CD4-positive, alpha-beta memory T cell (primary cell): ENCODE measurements at regions not wholly inside any gene's neighbourhood (a gene's known extent, or its start where the extent isn't known, plus 50 kb on each side); places are given as distances from the start of the nearest gene placed in this dataset.

Experiments
- CTCF ChIA-PET: fragments of 350-600 bp; sonication (Branson Sonifier 250); formaldehyde crosslinking; loops from one replicate; lab custom pipeline; 2021; ENCODE audit warnings: inconsistent platforms; ENCODE audit not compliant: partially characterized antibody; lab: Charles Lee
- POLR2A ChIA-PET: fragments of 350-600 bp; sonication (Branson Sonifier 250); formaldehyde crosslinking; loops from one replicate; lab custom pipeline; 2021; ENCODE audit not compliant: partially characterized antibody; lab: Charles Lee
- DNase-seq, 5 donors: peaks; one replicate each; pipeline versions ENCODE4 v3.0.0 to v3.0.0-alpha.2; 2020 to 2022; ENCODE audit warnings: mixed read lengths in 1 of 5
- H3K27ac ChIP-seq: one replicate; pipeline ENCODE4 v1.7.0; 2013; ENCODE audit warnings: low read depth, low read length
- H3K27me3 ChIP-seq: 2 replicates; pipeline ENCODE4 v1.7.0; 2013; ENCODE audit warnings: mild to moderate bottlenecking, low read length, moderate library complexity; ENCODE audit not compliant: insufficient read depth
- H3K36me3 ChIP-seq: 2 replicates; pipeline ENCODE4 v1.7.0; 2013; ENCODE audit warnings: mild to moderate bottlenecking, low read length, moderate library complexity; ENCODE audit not compliant: insufficient read depth
- H3K4me1 ChIP-seq: 2 replicates; pipeline ENCODE4 v1.7.0; 2013; ENCODE audit warnings: mild to moderate bottlenecking, low read length, moderate library complexity; ENCODE audit not compliant: insufficient read depth
- H3K4me3 ChIP-seq, 2 donors: one replicate each; pipeline ENCODE4 v1.7.0; 2013; ENCODE audit warnings: low read length in 2 of 2, mild to moderate bottlenecking in 1 of 2
- H3K9me3 ChIP-seq, 2 donors: one replicate each; pipeline ENCODE4 v1.7.0; 2013; ENCODE audit warnings: low read length in 2 of 2, control low read depth in 1 of 2; ENCODE audit not compliant: control insufficient read depth in 1 of 2
- H3K27ac Mint-ChIP-seq, 7 donors: one replicate each; pipeline ENCODE4 v1.8.0; 2020 to 2021; ENCODE audit warnings: mixed read lengths in 7 of 7, mild to moderate bottlenecking in 6 of 7, inconsistent platforms in 3 of 7, moderate library complexity in 3 of 7
- H3K27me3 Mint-ChIP-seq, 2 donors: one replicate each; pipeline ENCODE4 v1.8.0; 2020 to 2021; ENCODE audit warnings: mixed read lengths in 2 of 2
- H3K36me3 Mint-ChIP-seq, 2 donors: one replicate each; pipeline ENCODE4 v1.8.0; 2020 to 2021; ENCODE audit warnings: mixed read lengths in 2 of 2, inconsistent platforms in 1 of 2, mild to moderate bottlenecking in 1 of 2
- H3K4me1 Mint-ChIP-seq, 4 donors: one replicate each; pipeline ENCODE4 v1.8.0; 2020 to 2021; ENCODE audit warnings: mixed read lengths in 4 of 4, mild to moderate bottlenecking in 1 of 4
- H3K4me3 Mint-ChIP-seq, 8 donors: one replicate each; pipeline ENCODE4 v1.8.0; 2020 to 2021; ENCODE audit warnings: mixed read lengths in 8 of 8, mild to moderate bottlenecking in 7 of 8, moderate library complexity in 6 of 8, inconsistent platforms in 3 of 8
- H3K9me3 Mint-ChIP-seq, 8 donors: one replicate each; pipeline ENCODE4 v1.8.0; 2020 to 2021; ENCODE audit warnings: mixed read lengths in 8 of 8, mild to moderate bottlenecking in 5 of 8, inconsistent platforms in 3 of 8, moderate library complexity in 1 of 8
- intact Hi-C: fragments of 100-400 bp; cut with micrococcal nuclease; formaldehyde crosslinking; loops from one replicate; pipeline ENCODE4 v1.15.1; 2023

GRCh38 chr2:200042944-200043343 lies 87.6 kb downstream of the MAIP1 start:
- intact Hi-C loops = no loop called here
- H3K4me1 ChIP-seq = no peaks in the 10 kb centered on the region
- H3K4me3 Mint-ChIP-seq = no peak overlapping the region
- no peaks in the 10 kb centered on the region for H3K4me1 Mint-ChIP-seq
- H3K9me3 ChIP-seq = no peaks in the 10 kb centered on the region
- H3K9me3 Mint-ChIP-seq = peaks cover 5 to 32% (median 25%) of the 10 kb centered on the region in 8 donors
- no peaks in the 10 kb centered on the region for H3K27me3 ChIP-seq
- DNase-seq = no peak
- no peak overlapping the region for H3K27ac ChIP-seq
- H3K36me3 ChIP-seq = no peaks in the 10 kb centered on the region
- ChIA-PET POLR2A (no interaction called here), CTCF (no interaction called here)
- no peak overlapping the region for H3K27ac Mint-ChIP-seq
- peaks cover 0 to 5% of the 10 kb centered on the region in 2 donors for H3K36me3 Mint-ChIP-seq
- H3K4me3 ChIP-seq = no peak overlapping the region
- H3K27me3 Mint-ChIP-seq = peaks cover 10 to 13% of the 10 kb centered on the region in 2 donors

- Histone ChIP-seq H3K9me3 (no peaks in the 10 kb centered on the region), H3K27ac (no peak overlapping the region), H3K36me3 (no peaks in the 10 kb centered on the region), H3K4me1 (no peaks in the 10 kb centered on the region), H3K27me3 (no peaks in the 10 kb centered on the region), H3K4me3 (no peak overlapping the region)
- Mint-ChIP-seq H3K36me3 (peaks cover 0 to 5% of the 10 kb centered on the region in 2 donors), H3K4me3 (no peak overlapping the region), H3K27ac (no peak overlapping the region), H3K27me3 (peaks cover 12 to 16% of the 10 kb centered on the region in 2 donors), H3K9me3 (peaks cover 8 to 32% (median 25%) of the 10 kb centered on the region in 8 donors), H3K4me1 (no peaks in the 10 kb centered on the region)
- POLR2A ChIA-PET = no interaction called here
- CTCF ChIA-PET = no interaction called here
- DNase-seq = no peak
- intact Hi-C loops = no loop called here
Observed at GRCh38 chr2:200044453-200044852, 89.1 kb downstream of the MAIP1 start.

GRCh38 chr2:200048421-200048820 lies 93.0 kb downstream of the MAIP1 start:
- Mint-ChIP-seq H3K36me3 (peaks cover 0 to 5% of the 10 kb centered on the region in 2 donors), H3K4me3 (no peak overlapping the region), H3K27me3 (peaks cover 12 to 18% of the 10 kb centered on the region in 2 donors), H3K27ac (no peak overlapping the region), H3K9me3 (peaks cover 8 to 32% (median 25%) of the 10 kb centered on the region in 8 donors), H3K4me1 (no peaks in the 10 kb centered on the region)
- H3K4me1 ChIP-seq = no peaks in the 10 kb centered on the region
- H3K4me3 ChIP-seq = no peak overlapping the region
- no peaks in the 10 kb centered on the region for H3K9me3 ChIP-seq
- CTCF ChIA-PET = no interaction called here
- H3K27me3 ChIP-seq = no peaks in the 10 kb centered on the region
- POLR2A ChIA-PET = no interaction called here
- DNase-seq = no peak
- no peaks in the 10 kb centered on the region for H3K36me3 ChIP-seq
- intact Hi-C loops = no loop called here
- no peak overlapping the region for H3K27ac ChIP-seq

- no peaks in the 10 kb centered on the region for H3K4me1 Mint-ChIP-seq
- Histone ChIP-seq H3K4me3 (no peak overlapping the region), H3K27ac (no peak overlapping the region), H3K9me3 (no peaks in the 10 kb centered on the region), H3K27me3 (no peaks in the 10 kb centered on the region), H3K36me3 (no peaks in the 10 kb centered on the region), H3K4me1 (no peaks in the 10 kb centered on the region)
- H3K27ac Mint-ChIP-seq = no peak overlapping the region
- ChIA-PET POLR2A (no interaction called here), CTCF (no interaction called here)
- DNase-seq = no peak
- peaks cover 13 to 23% of the 10 kb centered on the region in 2 donors for H3K27me3 Mint-ChIP-seq
- intact Hi-C loops = no loop called here
- peaks cover 8 to 26% (median 22%) of the 10 kb centered on the region in 8 donors for H3K9me3 Mint-ChIP-seq
- H3K4me3 Mint-ChIP-seq = no peak overlapping the region
- H3K36me3 Mint-ChIP-seq = peaks cover 0 to 5% of the 10 kb centered on the region in 2 donors
Observed at GRCh38 chr2:200049086-200049485, 93.7 kb downstream of the MAIP1 start.

- H3K36me3 Mint-ChIP-seq = no peaks in the 10 kb centered on the region
- ChIA-PET CTCF (no interaction called here), POLR2A (no interaction called here)
- no peaks in the 10 kb centered on the region for H3K4me1 Mint-ChIP-seq
- H3K4me1 ChIP-seq = no peaks in the 10 kb centered on the region
- no peak overlapping the region for H3K4me3 Mint-ChIP-seq
- H3K9me3 ChIP-seq = no peaks in the 10 kb centered on the region
- intact Hi-C loops = no loop called here
- H3K27ac Mint-ChIP-seq = no peak overlapping the region
- no peak overlapping the region for H3K27ac ChIP-seq
- no peak overlapping the region for H3K4me3 ChIP-seq
- peaks cover 18 to 23% of the 10 kb centered on the region in 2 donors for H3K27me3 Mint-ChIP-seq
- H3K9me3 Mint-ChIP-seq = peaks cover 3 to 9% (median 7%) of the 10 kb centered on the region in 8 donors
- DNase-seq = no peak
- no peaks in the 10 kb centered on the region for H3K27me3 ChIP-seq
- no peaks in the 10 kb centered on the region for H3K36me3 ChIP-seq
Observed at GRCh38 chr2:200050921-200051610, 95.7 kb downstream of the MAIP1 start.

GRCh38 chr2:200051611-200051945 lies 96.2 kb downstream of the MAIP1 start:
- CTCF ChIA-PET = interaction anchor here (0.9 kb wide), 1 partner anchor 419 kb away, joined by 3 read pairs; no protein-coding TSS in a partner anchor

GRCh38 chr2:200052627-200053026 lies 97.2 kb downstream of the MAIP1 start:
- Histone ChIP-seq H3K4me3 (no peak overlapping the region), H3K36me3 (no peaks in the 10 kb centered on the region), H3K4me1 (no peaks in the 10 kb centered on the region), H3K27me3 (no peaks in the 10 kb centered on the region), H3K9me3 (no peaks in the 10 kb centered on the region), H3K27ac (no peak overlapping the region)
- ChIA-PET CTCF (interaction anchor here (0.9 kb wide), 1 partner anchor 418 kb away, joined by 3 read pairs; no protein-coding TSS in a partner anchor), POLR2A (no interaction called here)
- intact Hi-C loops = no loop called here
- DNase-seq = no peak
- Mint-ChIP-seq H3K4me3 (no peak overlapping the region), H3K27ac (no peak overlapping the region), H3K9me3 (peaks cover 2 to 9% (median 5%) of the 10 kb centered on the region in 8 donors), H3K36me3 (no peaks in the 10 kb centered on the region), H3K27me3 (peaks cover 21 to 25% of the 10 kb centered on the region in 2 donors), H3K4me1 (no peaks in the 10 kb centered on the region)

More at GRCh38 chr2:200051611-200051945, 96.2 kb downstream of the MAIP1 start:
- H3K4me3 Mint-ChIP-seq = no peak overlapping the region
- Histone ChIP-seq H3K4me3 (no peak overlapping the region), H3K9me3 (no peaks in the 10 kb centered on the region), H3K4me1 (no peaks in the 10 kb centered on the region), H3K27me3 (no peaks in the 10 kb centered on the region), H3K36me3 (no peaks in the 10 kb centered on the region), H3K27ac (no peak overlapping the region)
- intact Hi-C loops = no loop called here
- H3K4me1 Mint-ChIP-seq = no peaks in the 10 kb centered on the region
- H3K36me3 Mint-ChIP-seq = no peaks in the 10 kb centered on the region
- no peak overlapping the region for H3K27ac Mint-ChIP-seq
- H3K27me3 Mint-ChIP-seq = peaks cover 19 to 24% of the 10 kb centered on the region in 2 donors
- no peak for DNase-seq
- peaks cover 2 to 6% (median 4%) of the 10 kb centered on the region in 8 donors for H3K9me3 Mint-ChIP-seq
- POLR2A ChIA-PET = no interaction called here
